ENCODE measurements at regions not wholly inside any gene's neighbourhood (a gene's known extent, or its start where the extent isn't known, plus 50 kb on each side); places are given as distances from the start of the nearest gene placed in this dataset.

- no peak for TF ChIP-seq ISL2 (CRISPR knock-in tag; IDR thresholded peaks at IDR 0.05)
- TF ChIP-seq PBX3 (CRISPR knock-in tag; IDR thresholded peaks at IDR 0.05; ENCODE audit: borderline replicate concordance): no peak
- no peak for TF ChIP-seq FOXK2 (IDR thresholded peaks at IDR 0.05)
- TF ChIP-seq HNF4G (IDR thresholded peaks at IDR 0.05; ENCODE audit: borderline replicate concordance, low read depth, low read length): no peak
- no peak for TF ChIP-seq HNF4G (CRISPR knock-in tag; IDR thresholded peaks at IDR 0.05; ENCODE audit: borderline replicate concordance, low read depth)
Measured at GRCh38 chr6:48915591-48915990, 547.5 kb downstream of the MMUT start (continued).

- no TSS peak for BruUV-seq (replicated peaks)
- DNase-seq (ENCODE audit: low spot score) (no peak), FAIRE-seq (no peak), ATAC-seq (no peak)
- Histone ChIP-seq H3K79me2 (ENCODE audit: insufficient read depth, low read length) (no peaks in the 10 kb centered on the region), H2AFZ (ENCODE audit: low read length) (no peak overlapping the region), H3K27ac (ENCODE audit: extremely low read length, insufficient read depth, low read length) (no peak overlapping the region), H3K27me3 (ENCODE audit: control insufficient read depth in 1 of 2, insufficient read depth in 2 of 2, low read length in 2 of 2) (no peaks in the 10 kb centered on the region), H3K4me1 (ENCODE audit: insufficient read depth, low read length) (no peaks in the 10 kb centered on the region), H3K9me3 (ENCODE audit: low read length) (no peaks in the 10 kb centered on the region), H3K4me2 (ENCODE audit: low read depth, low read length) (no peak overlapping the region), H3K9ac (ENCODE audit: insufficient read depth, low read depth, low read length) (no peak overlapping the region), H3K36me3 (replicated peaks in 1 of 2; ENCODE audit: control insufficient read depth in 1 of 2, insufficient read depth in 2 of 2, low read length in 2 of 2) (no peaks in the 10 kb centered on the region), H4K20me1 (ENCODE audit: insufficient read depth, low read length) (no peaks in the 10 kb centered on the region), H3K4me3 (replicated peaks in 1 of 3; ENCODE audit: insufficient read depth in 1 of 3, low read depth in 2 of 3, low read length in 3 of 3) (no peak overlapping the region)
- WGBS (ENCODE audit: low lambda C conversion rate): 4% methylated on average over 2 of the region's 2 CpGs
- ChIA-PET CTCF (ENCODE audit: low intra/inter-chr PET ratio, low total read pairs) (no interaction called here), POLR2A (no interaction called here)
- intact Hi-C loops (cut with micrococcal nuclease; ENCODE audit: unreplicated experiment) (no loop called here), in situ Hi-C loops (cut with HindIII; ENCODE audit: extremely low pct_ligation_motif_present, low pct_unique_long_range_greater_than_20kb) (no loop called here)
- TF ChIP-seq MAF1 (CRISPR knock-in tag; IDR thresholded peaks at IDR 0.05; ENCODE audit: borderline replicate concordance) (no peak), KLF6 (CRISPR knock-in tag; IDR thresholded peaks at IDR 0.05) (no peak), CBX5 (CRISPR knock-in tag; IDR thresholded peaks at IDR 0.05; ENCODE audit: borderline replicate concordance) (no peak), KDM5A (IDR thresholded peaks at IDR 0.05; ENCODE audit: borderline replicate concordance, low read length) (no peak), KDM6A (CRISPR knock-in tag; IDR thresholded peaks at IDR 0.05; ENCODE audit: low read depth) (no peak), ATF3 (CRISPR knock-in tag; IDR thresholded peaks at IDR 0.05) (no peak), CTCF (CRISPR knock-in tag; IDR thresholded peaks at IDR 0.05) (no peak), ATF4 (CRISPR knock-in tag; IDR thresholded peaks at IDR 0.05) (no peak)
Measured at GRCh38 chr6:48912503-48912902, 550.5 kb downstream of the MMUT start.
